ENCODE measurements at regions not wholly inside any gene's neighbourhood (a gene's known extent, or its start where the extent isn't known, plus 50 kb on each side); places are given as distances from the start of the nearest gene placed in this dataset.

- H3K27ac ChIP-seq (ENCODE audit: low read depth, low read length) = no peak overlapping the region
- no peaks in the 10 kb centered on the region for H3K27me3 ChIP-seq (ENCODE audit: control insufficient read depth, insufficient read depth, low read length)
- H3K9ac ChIP-seq (ENCODE audit: low read depth, low read length) = no peak overlapping the region
- H3K36me3 ChIP-seq (ENCODE audit: control insufficient read depth, insufficient read depth, low read length) = no peaks in the 10 kb centered on the region
- H3K9me3 ChIP-seq (ENCODE audit: control insufficient read depth, insufficient read depth, low read length) = no peaks in the 10 kb centered on the region
- H3K4me3 ChIP-seq (ENCODE audit: low read depth, low read length) = no peak overlapping the region
- H3K4me1 ChIP-seq (ENCODE audit: control insufficient read depth, insufficient read depth, low read length) = no peaks in the 10 kb centered on the region
Measured at GRCh38 chr4:23348789-23349498, 540.9 kb downstream of the PPARGC1A start.

- Histone ChIP-seq H3K4me1 (ENCODE audit: control insufficient read depth, insufficient read depth, low read length) (peaks cover 26% of the 10 kb centered on the region), H3K27ac (ENCODE audit: low read depth, low read length) (no peak overlapping the region), H3K27me3 (ENCODE audit: control insufficient read depth, insufficient read depth, low read length) (no peaks in the 10 kb centered on the region)
Measured at GRCh38 chr4:23337292-23337691, 552.6 kb downstream of the PPARGC1A start.

GRCh38 chr4:23333946-23334878 is 555.6 kb downstream of the PPARGC1A start:
- H3K9ac ChIP-seq (ENCODE audit: low read depth, low read length) = no peak overlapping the region
- H3K27me3 ChIP-seq (ENCODE audit: control insufficient read depth, insufficient read depth, low read length) = no peaks in the 10 kb centered on the region
- H3K9me3 ChIP-seq (ENCODE audit: control insufficient read depth, insufficient read depth, low read length) = no peaks in the 10 kb centered on the region
- H3K4me1 ChIP-seq (ENCODE audit: control insufficient read depth, insufficient read depth, low read length) = peaks cover 26% of the 10 kb centered on the region
- no peak overlapping the region for H3K4me3 ChIP-seq (ENCODE audit: low read depth, low read length)
- peak overlapping the region; percentile 59 for H3K27ac ChIP-seq (ENCODE audit: low read depth, low read length)
- no peaks in the 10 kb centered on the region for H3K36me3 ChIP-seq (ENCODE audit: control insufficient read depth, insufficient read depth, low read length)

More at GRCh38 chr4:23337292-23337691, 552.6 kb downstream of the PPARGC1A start:
- Histone ChIP-seq H3K36me3 (ENCODE audit: control insufficient read depth, insufficient read depth, low read length) (no peaks in the 10 kb centered on the region), H3K9me3 (ENCODE audit: control insufficient read depth, insufficient read depth, low read length) (no peaks in the 10 kb centered on the region), H3K4me3 (ENCODE audit: low read depth, low read length) (no peak overlapping the region), H3K9ac (ENCODE audit: low read depth, low read length) (no peak overlapping the region)

- H3K27ac ChIP-seq (ENCODE audit: low read depth, low read length) = no peak overlapping the region
Measured at GRCh38 chr4:23333556-23333945, 556.3 kb downstream of the PPARGC1A start.

DNA sequence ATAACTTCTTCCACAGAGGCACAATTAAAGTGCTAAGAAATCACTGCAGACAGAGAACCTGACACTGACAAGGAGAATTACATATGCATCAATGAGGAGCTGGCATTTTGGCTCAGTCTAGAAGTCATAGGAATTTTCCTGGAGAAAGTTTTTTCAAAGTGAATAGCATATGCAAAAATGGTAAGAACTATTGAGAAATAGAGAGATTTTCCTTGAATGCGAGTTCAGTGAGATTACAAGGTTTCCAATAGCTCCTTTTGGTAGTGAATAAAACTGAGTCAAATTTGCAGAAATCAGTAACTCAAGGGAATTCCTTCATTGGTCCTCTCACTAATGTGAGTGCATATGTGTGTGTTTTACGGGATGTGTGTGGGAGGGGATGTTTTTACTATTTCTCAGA is 557.5 kb downstream of the PPARGC1A start:
- H3K27ac ChIP-seq (ENCODE audit: low read depth, low read length) = no peak overlapping the region
- peaks cover 23% of the 10 kb centered on the region for H3K4me1 ChIP-seq (ENCODE audit: control insufficient read depth, insufficient read depth, low read length)
- no peak overlapping the region for H3K9ac ChIP-seq (ENCODE audit: low read depth, low read length)
- H3K27me3 ChIP-seq (ENCODE audit: control insufficient read depth, insufficient read depth, low read length) = no peaks in the 10 kb centered on the region
- H3K4me3 ChIP-seq (ENCODE audit: low read depth, low read length) = no peak overlapping the region
- H3K9me3 ChIP-seq (ENCODE audit: control insufficient read depth, insufficient read depth, low read length) = no peaks in the 10 kb centered on the region
- H3K36me3 ChIP-seq (ENCODE audit: control insufficient read depth, insufficient read depth, low read length) = no peaks in the 10 kb centered on the region

More at GRCh38 chr4:23333556-23333945, 556.3 kb downstream of the PPARGC1A start:
- H3K4me3 ChIP-seq (ENCODE audit: low read depth, low read length) = no peak overlapping the region
- H3K27me3 ChIP-seq (ENCODE audit: control insufficient read depth, insufficient read depth, low read length) = no peaks in the 10 kb centered on the region
- H3K9me3 ChIP-seq (ENCODE audit: control insufficient read depth, insufficient read depth, low read length) = no peaks in the 10 kb centered on the region
- peaks cover 26% of the 10 kb centered on the region for H3K4me1 ChIP-seq (ENCODE audit: control insufficient read depth, insufficient read depth, low read length)
- no peaks in the 10 kb centered on the region for H3K36me3 ChIP-seq (ENCODE audit: control insufficient read depth, insufficient read depth, low read length)
- no peak overlapping the region for H3K9ac ChIP-seq (ENCODE audit: low read depth, low read length)

DNA sequence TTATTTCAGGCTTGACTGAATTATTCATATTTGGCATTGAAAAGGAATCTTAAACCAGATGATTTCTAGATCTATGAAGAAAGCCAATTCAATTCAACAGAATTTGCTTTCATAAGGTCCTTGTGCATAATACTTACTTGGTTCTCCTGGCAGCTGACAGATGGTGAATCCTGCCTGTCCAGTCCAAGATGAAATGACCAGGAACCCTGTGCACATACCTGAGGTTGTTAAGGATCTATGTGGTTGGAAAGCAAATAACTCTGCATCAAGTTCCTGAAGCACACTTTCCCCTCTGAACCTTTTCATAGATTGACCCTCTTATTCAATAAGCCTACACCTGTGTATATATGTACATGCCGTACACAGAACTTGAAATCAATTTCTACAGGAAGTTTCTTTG is 562.7 kb downstream of the PPARGC1A start:
- H3K9ac ChIP-seq (ENCODE audit: low read depth, low read length) = no peak overlapping the region
- no peaks in the 10 kb centered on the region for H3K36me3 ChIP-seq (ENCODE audit: control insufficient read depth, insufficient read depth, low read length)
- peaks cover 15% of the 10 kb centered on the region; the same call in 1 of the 2 replicates for H3K4me1 ChIP-seq (ENCODE audit: control insufficient read depth, insufficient read depth, low read length)
- H3K4me3 ChIP-seq (ENCODE audit: low read depth, low read length) = no peak overlapping the region
- H3K9me3 ChIP-seq (ENCODE audit: control insufficient read depth, insufficient read depth, low read length) = no peaks in the 10 kb centered on the region
- H3K27me3 ChIP-seq (ENCODE audit: control insufficient read depth, insufficient read depth, low read length) = no peaks in the 10 kb centered on the region
- no peak overlapping the region for H3K27ac ChIP-seq (ENCODE audit: low read depth, low read length)

- Histone ChIP-seq H3K4me3 (ENCODE audit: low read depth, low read length) (no peak overlapping the region), H3K27ac (ENCODE audit: low read depth, low read length) (no peak overlapping the region), H3K9ac (ENCODE audit: low read depth, low read length) (no peak overlapping the region), H3K4me1 (ENCODE audit: control insufficient read depth, insufficient read depth, low read length) (peaks cover 15% of the 10 kb centered on the region; the same call in 1 of the 2 replicates), H3K36me3 (ENCODE audit: control insufficient read depth, insufficient read depth, low read length) (no peaks in the 10 kb centered on the region), H3K27me3 (ENCODE audit: control insufficient read depth, insufficient read depth, low read length) (no peaks in the 10 kb centered on the region), H3K9me3 (ENCODE audit: control insufficient read depth, insufficient read depth, low read length) (no peaks in the 10 kb centered on the region)
Measured at GRCh38 chr4:23324021-23324690, 565.7 kb downstream of the PPARGC1A start.

- peaks cover 15% of the 10 kb centered on the region; the same call in 1 of the 2 replicates for H3K4me1 ChIP-seq (ENCODE audit: control insufficient read depth, insufficient read depth, low read length)
- H3K9me3 ChIP-seq (ENCODE audit: control insufficient read depth, insufficient read depth, low read length) = no peaks in the 10 kb centered on the region
Measured at GRCh38 chr4:23323436-23323835, 566.4 kb downstream of the PPARGC1A start.

GRCh38 chr4:23322732-23323131 is 567.1 kb downstream of the PPARGC1A start:
- Histone ChIP-seq H3K27ac (ENCODE audit: low read depth, low read length) (no peak overlapping the region), H3K9ac (ENCODE audit: low read depth, low read length) (no peak overlapping the region), H3K27me3 (ENCODE audit: control insufficient read depth, insufficient read depth, low read length) (no peaks in the 10 kb centered on the region), H3K4me1 (ENCODE audit: control insufficient read depth, insufficient read depth, low read length) (peaks cover 15% of the 10 kb centered on the region; the same call in 1 of the 2 replicates), H3K36me3 (ENCODE audit: control insufficient read depth, insufficient read depth, low read length) (no peaks in the 10 kb centered on the region), H3K9me3 (ENCODE audit: control insufficient read depth, insufficient read depth, low read length) (no peaks in the 10 kb centered on the region), H3K4me3 (ENCODE audit: low read depth, low read length) (no peak overlapping the region)

More at GRCh38 chr4:23323436-23323835, 566.4 kb downstream of the PPARGC1A start:
- Histone ChIP-seq H3K27ac (ENCODE audit: low read depth, low read length) (no peak overlapping the region), H3K9ac (ENCODE audit: low read depth, low read length) (no peak overlapping the region), H3K4me3 (ENCODE audit: low read depth, low read length) (no peak overlapping the region), H3K36me3 (ENCODE audit: control insufficient read depth, insufficient read depth, low read length) (no peaks in the 10 kb centered on the region), H3K27me3 (ENCODE audit: control insufficient read depth, insufficient read depth, low read length) (no peaks in the 10 kb centered on the region)

- H3K27ac ChIP-seq (ENCODE audit: low read depth, low read length) = no peak overlapping the region
- peaks cover 15% of the 10 kb centered on the region; the same call in 1 of the 2 replicates for H3K4me1 ChIP-seq (ENCODE audit: control insufficient read depth, insufficient read depth, low read length)
- no peaks in the 10 kb centered on the region for H3K9me3 ChIP-seq (ENCODE audit: control insufficient read depth, insufficient read depth, low read length)
- H3K27me3 ChIP-seq (ENCODE audit: control insufficient read depth, insufficient read depth, low read length) = no peaks in the 10 kb centered on the region
- no peak overlapping the region for H3K4me3 ChIP-seq (ENCODE audit: low read depth, low read length)
- no peak overlapping the region for H3K9ac ChIP-seq (ENCODE audit: low read depth, low read length)
- no peaks in the 10 kb centered on the region for H3K36me3 ChIP-seq (ENCODE audit: control insufficient read depth, insufficient read depth, low read length)
Measured at GRCh38 chr4:23320931-23321587, 568.8 kb downstream of the PPARGC1A start.

Data from HUES48 (cell line).